Hepatocyte (in vitro differentiated cells): ENCODE measurements at regions not wholly inside any gene's neighbourhood (a gene's known extent, or its start where the extent isn't known, plus 50 kb on each side); places are given as distances from the start of the nearest gene placed in this dataset.

ENCODE experiments used
- EZH2 ChIP-seq: fragments of 200-600 bp; sonication (generic); IDR thresholded peaks from 2 replicates; pipeline ENCODE4 v1.6.1; 2016; ENCODE audit warnings: antibody characterized with exemption, mild to moderate bottlenecking, borderline replicate concordance
- TF ChIP-seq, protein P1 (sequence below): fragments of 200-600 bp; sonication (generic); IDR thresholded peaks from 2 replicates; pipeline ENCODE4 v1.5.1; 2016; ENCODE audit warnings: antibody characterized with exemption, mild to moderate bottlenecking; ENCODE audit not compliant: poor library complexity

DNA sequence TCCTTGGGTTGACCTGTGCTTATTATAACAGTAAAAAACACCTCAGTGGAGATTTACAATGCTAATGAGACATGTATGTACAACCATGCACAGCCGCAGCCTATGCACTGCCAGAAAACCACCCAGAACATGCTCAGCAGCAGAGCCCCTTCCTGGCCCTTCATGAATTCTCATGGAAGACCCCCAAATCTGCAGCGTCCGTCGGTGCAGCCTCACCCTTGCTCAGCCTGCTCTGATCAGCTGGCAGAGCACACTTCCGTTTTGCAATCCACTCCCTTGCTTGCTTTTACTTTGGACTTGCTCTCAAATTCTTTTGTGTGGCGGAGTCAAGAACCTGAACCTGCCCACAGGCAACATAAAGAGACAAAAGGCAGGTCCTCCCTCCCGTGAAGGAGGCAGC, 378.2 kb upstream of the SULF2 start:
- TF ChIP-seq, protein P1, sequence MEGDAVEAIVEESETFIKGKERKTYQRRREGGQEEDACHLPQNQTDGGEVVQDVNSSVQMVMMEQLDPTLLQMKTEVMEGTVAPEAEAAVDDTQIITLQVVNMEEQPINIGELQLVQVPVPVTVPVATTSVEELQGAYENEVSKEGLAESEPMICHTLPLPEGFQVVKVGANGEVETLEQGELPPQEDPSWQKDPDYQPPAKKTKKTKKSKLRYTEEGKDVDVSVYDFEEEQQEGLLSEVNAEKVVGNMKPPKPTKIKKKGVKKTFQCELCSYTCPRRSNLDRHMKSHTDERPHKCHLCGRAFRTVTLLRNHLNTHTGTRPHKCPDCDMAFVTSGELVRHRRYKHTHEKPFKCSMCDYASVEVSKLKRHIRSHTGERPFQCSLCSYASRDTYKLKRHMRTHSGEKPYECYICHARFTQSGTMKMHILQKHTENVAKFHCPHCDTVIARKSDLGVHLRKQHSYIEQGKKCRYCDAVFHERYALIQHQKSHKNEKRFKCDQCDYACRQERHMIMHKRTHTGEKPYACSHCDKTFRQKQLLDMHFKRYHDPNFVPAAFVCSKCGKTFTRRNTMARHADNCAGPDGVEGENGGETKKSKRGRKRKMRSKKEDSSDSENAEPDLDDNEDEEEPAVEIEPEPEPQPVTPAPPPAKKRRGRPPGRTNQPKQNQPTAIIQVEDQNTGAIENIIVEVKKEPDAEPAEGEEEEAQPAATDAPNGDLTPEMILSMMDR: no peak
- no peak for TF ChIP-seq EZH2
